ENCODE measurements at regions not wholly inside any gene's neighbourhood (a gene's known extent, or its start where the extent isn't known, plus 50 kb on each side); places are given as distances from the start of the nearest gene placed in this dataset.
A peak's percentile ranks its signal among the peaks of the same experiment; 100 is the strongest.

DNA sequence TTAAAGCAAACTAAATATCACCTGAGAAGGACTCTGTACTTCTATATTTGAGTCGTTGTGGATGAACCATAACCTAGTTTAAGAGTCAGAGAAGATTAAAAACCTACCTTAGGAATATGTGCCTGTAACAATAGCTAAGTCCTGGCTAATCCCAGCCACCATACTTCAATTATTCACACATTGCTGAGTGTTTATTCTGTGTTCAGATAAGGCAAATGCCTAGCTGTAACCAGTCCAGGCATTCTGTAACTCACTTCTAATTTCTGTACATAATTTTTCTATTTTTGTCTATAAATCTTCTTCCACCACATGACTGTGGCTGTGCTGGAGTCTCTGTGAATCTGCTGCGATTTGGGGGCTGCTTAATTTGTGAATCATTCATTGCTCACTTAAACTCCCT lies 441.9 kb upstream of the ADAMTS5 start:
- H3K4me3 ChIP-seq: no peak overlapping the region
- H3K36me3 ChIP-seq: no peaks in the 10 kb centered on the region
- no peaks in the 10 kb centered on the region for H3K9me3 ChIP-seq
- DNase-seq: no peak
- TF ChIP-seq POLR2A (IDR thresholded peaks at IDR 0.05) (no peak), EP300 (IDR thresholded peaks at IDR 0.05) (no peak), POLR2AphosphoS5 (IDR thresholded peaks at IDR 0.05) (no peak)
- TF ChIP-seq, protein P1, sequence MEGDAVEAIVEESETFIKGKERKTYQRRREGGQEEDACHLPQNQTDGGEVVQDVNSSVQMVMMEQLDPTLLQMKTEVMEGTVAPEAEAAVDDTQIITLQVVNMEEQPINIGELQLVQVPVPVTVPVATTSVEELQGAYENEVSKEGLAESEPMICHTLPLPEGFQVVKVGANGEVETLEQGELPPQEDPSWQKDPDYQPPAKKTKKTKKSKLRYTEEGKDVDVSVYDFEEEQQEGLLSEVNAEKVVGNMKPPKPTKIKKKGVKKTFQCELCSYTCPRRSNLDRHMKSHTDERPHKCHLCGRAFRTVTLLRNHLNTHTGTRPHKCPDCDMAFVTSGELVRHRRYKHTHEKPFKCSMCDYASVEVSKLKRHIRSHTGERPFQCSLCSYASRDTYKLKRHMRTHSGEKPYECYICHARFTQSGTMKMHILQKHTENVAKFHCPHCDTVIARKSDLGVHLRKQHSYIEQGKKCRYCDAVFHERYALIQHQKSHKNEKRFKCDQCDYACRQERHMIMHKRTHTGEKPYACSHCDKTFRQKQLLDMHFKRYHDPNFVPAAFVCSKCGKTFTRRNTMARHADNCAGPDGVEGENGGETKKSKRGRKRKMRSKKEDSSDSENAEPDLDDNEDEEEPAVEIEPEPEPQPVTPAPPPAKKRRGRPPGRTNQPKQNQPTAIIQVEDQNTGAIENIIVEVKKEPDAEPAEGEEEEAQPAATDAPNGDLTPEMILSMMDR (IDR thresholded peaks at IDR 0.05): no peak
- no peaks in the 10 kb centered on the region for H3K27me3 ChIP-seq
- intact Hi-C loops (cut with DNase I; ENCODE audit: low total_unique reads): no loop called here
- H3K27ac ChIP-seq: no peak overlapping the region
- peaks cover 0 to 18% (median 6%) of the 10 kb centered on the region in 4 donors for H3K4me1 ChIP-seq
- WGBS, 5 donors: 50 to 68% (median 59%) methylated on average over 2 of the region's 2 CpGs

DNA sequence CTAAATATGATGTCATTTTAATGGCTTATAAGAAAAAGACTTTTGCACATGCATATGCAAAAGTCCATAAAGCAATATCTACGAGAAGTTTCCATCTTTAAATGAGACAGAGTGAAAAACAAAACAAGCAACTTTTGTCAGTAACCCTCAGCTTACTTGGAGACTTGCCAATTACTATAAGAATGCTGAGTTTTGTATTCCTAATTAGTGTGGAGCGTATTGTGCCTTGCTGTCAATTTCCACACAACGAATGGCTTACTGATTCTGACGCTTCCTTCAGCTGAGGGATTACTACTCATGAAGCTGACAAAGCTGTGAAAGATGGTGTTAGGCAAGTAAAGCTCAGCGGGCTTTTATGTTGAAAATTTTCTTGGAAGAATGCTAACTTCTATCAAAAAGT lies 440.4 kb upstream of the ADAMTS5 start:
- H3K36me3 ChIP-seq: no peaks in the 10 kb centered on the region
- no peaks in the 10 kb centered on the region for H3K9me3 ChIP-seq
- no peak overlapping the region for H3K27ac ChIP-seq
- H3K4me1 ChIP-seq: peaks cover 0 to 18% (median 6%) of the 10 kb centered on the region in 4 donors
- DNase-seq: no peak
- no peaks in the 10 kb centered on the region for H3K27me3 ChIP-seq
- intact Hi-C loops (cut with DNase I; ENCODE audit: low total_unique reads): no loop called here
- no peak overlapping the region for H3K4me3 ChIP-seq
- WGBS, 5 donors: 55 to 68% (median 60%) methylated on average over 5 of the region's 5 CpGs
- TF ChIP-seq EP300 (IDR thresholded peaks at IDR 0.05) (no peak), POLR2AphosphoS5 (IDR thresholded peaks at IDR 0.05) (no peak), POLR2A (IDR thresholded peaks at IDR 0.05) (no peak)
- TF ChIP-seq, protein P1 (IDR thresholded peaks at IDR 0.05): no peak

DNA sequence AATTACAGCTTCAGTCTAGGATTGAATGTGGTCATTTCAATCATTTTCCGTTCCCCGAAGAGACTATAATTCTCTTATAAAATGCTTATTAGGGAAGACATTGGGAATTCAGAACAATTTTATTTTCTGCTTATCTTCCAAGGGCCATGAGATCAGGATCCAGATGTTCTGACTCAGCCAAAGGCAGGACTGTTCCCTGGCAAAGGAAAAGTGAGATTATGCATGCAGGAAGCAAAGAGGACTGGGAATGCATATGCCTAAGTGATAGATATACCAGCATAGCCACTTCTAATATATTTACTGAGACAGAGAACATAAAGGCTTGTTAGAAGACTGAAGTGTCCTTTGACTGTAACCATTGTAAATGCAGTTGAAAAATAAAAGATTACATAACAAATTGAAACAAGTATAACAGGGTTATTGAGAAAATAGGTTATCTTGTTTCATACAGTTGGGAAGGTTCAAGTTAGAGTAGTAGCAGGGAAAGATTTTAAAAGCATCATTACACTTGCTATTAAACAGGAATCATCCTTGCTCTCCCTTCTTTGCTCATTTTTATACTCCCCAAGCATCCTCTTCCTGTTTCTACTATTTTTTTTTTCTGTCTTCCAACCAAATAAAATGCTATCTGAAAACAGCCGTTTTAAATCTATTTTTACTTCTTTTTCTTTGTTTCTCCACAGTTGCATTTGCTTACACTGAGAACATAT lies 439.6 kb upstream of the ADAMTS5 start:
- Histone ChIP-seq H3K4me3 (no peak overlapping the region), H3K9me3 (no peaks in the 10 kb centered on the region), H3K27me3 (no peaks in the 10 kb centered on the region), H3K4me1 (peaks cover 0 to 18% (median 6%) of the 10 kb centered on the region in 4 donors), H3K36me3 (no peaks in the 10 kb centered on the region), H3K27ac (peak overlapping the region in 1 of 5 donors; percentile 25)
- DNase-seq: peak in 1 of 2 donors; percentile 70
- whole genome bisulfite sequencing, 5 donors: 43 to 71% (median 56%) methylated on average over 3 of the region's 3 CpGs
- intact Hi-C loops (cut with DNase I; ENCODE audit: low total_unique reads): no loop called here
- TF ChIP-seq, protein P1 (IDR thresholded peaks at IDR 0.05): no peak
- TF ChIP-seq POLR2A (IDR thresholded peaks at IDR 0.05) (no peak), EP300 (IDR thresholded peaks at IDR 0.05) (no peak)

DNA sequence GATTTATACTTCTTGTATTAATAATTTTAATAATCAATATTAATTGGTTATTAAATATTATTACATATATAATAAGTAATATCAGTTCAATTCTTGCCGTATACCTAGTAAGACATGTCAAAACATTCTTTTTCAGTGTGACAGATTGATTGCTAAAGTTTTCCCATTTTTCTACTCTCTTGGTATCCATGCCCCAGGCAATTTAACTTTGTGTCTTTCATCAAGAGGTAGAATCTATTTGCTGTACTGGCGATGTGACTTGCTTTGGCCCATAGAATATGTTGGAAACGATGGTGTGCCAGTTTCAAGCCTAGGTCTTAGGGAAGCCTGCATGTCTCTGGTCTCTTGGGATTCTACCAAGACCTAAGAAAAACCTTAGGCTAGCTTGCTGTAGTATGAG lies 436.1 kb upstream of the ADAMTS5 start:
- H3K9me3 ChIP-seq: no peaks in the 10 kb centered on the region
- intact Hi-C loops (cut with DNase I; ENCODE audit: low total_unique reads): no loop called here
- 91 to 97% (median 93%) methylated on average over 3 of the region's 3 CpGs for WGBS, 5 donors
- no peaks in the 10 kb centered on the region for H3K27me3 ChIP-seq
- H3K36me3 ChIP-seq: no peaks in the 10 kb centered on the region
- H3K4me1 ChIP-seq: peaks cover 0 to 12% (median 3%) of the 10 kb centered on the region in 4 donors
- no peak for DNase-seq
- H3K27ac ChIP-seq: no peak overlapping the region
- TF ChIP-seq, protein P1 (IDR thresholded peaks at IDR 0.05): no peak
- no peak for TF ChIP-seq POLR2A (IDR thresholded peaks at IDR 0.05)
- no peak for TF ChIP-seq EP300 (IDR thresholded peaks at IDR 0.05)
- TF ChIP-seq POLR2AphosphoS5 (IDR thresholded peaks at IDR 0.05): no peak
- H3K4me3 ChIP-seq: no peak overlapping the region
